ENCODE measurements at regions not wholly inside any gene's neighbourhood (a gene's known extent, or its start where the extent isn't known, plus 50 kb on each side); places are given as distances from the start of the nearest gene placed in this dataset.

- no peak for TF ChIP-seq CTCF (IDR thresholded peaks at IDR 0.05; ENCODE audit: insufficient read depth, low read depth, low read length, missing control alignments)
- H3K4me3 ChIP-seq (ENCODE audit: low read length): no peak overlapping the region
- DNase-seq (ENCODE audit: low read depth): no peak
Measured at GRCh38 chr12:48266826-48267225, 63.7 kb upstream of the OR10AD1 start.

- no peak for DNase-seq (ENCODE audit: low read depth)
- no peak for TF ChIP-seq CTCF (IDR thresholded peaks at IDR 0.05; ENCODE audit: insufficient read depth, low read depth, low read length, missing control alignments)
- H3K4me3 ChIP-seq (ENCODE audit: low read length): no peak overlapping the region
Measured at GRCh38 chr12:48265777-48266176, 62.7 kb upstream of the OR10AD1 start.

GRCh38 chr12:48263617-48264016 is 60.5 kb upstream of the OR10AD1 start:
- TF ChIP-seq CTCF (IDR thresholded peaks at IDR 0.05; ENCODE audit: insufficient read depth, low read depth, low read length, missing control alignments): no peak
- no peak overlapping the region for H3K4me3 ChIP-seq (ENCODE audit: low read length)

GRCh38 chr12:48261773-48262172 is 58.7 kb upstream of the OR10AD1 start:
- no peak overlapping the region for H3K4me3 ChIP-seq (ENCODE audit: low read length)
- DNase-seq (ENCODE audit: low read depth): no peak
- TF ChIP-seq CTCF (IDR thresholded peaks at IDR 0.05; ENCODE audit: insufficient read depth, low read depth, low read length, missing control alignments): no peak

More at GRCh38 chr12:48263617-48264016, 60.5 kb upstream of the OR10AD1 start:
- no peak for DNase-seq (ENCODE audit: low read depth)

Measured in epithelial cell of esophagus (primary cell).